Suprapubic skin (tissue), 4 donors: ENCODE measurements at regions not wholly inside any gene's neighbourhood (a gene's known extent, or its start where the extent isn't known, plus 50 kb on each side); places are given as distances from the start of the nearest gene placed in this dataset.

Experiments
- DNase-seq, 2 donors: peaks; one replicate each; pipeline ENCODE4 v3.0.0-alpha.2; 2019; ENCODE audit warnings: low spot score in 2 of 2
- H3K27ac ChIP-seq: fragments of 200-600 bp; sonication (generic); one replicate; pipeline ENCODE4 v1.5.1; 2019
- H3K27me3 ChIP-seq: fragments of 200-600 bp; sonication (generic); one replicate; pipeline ENCODE4 v1.5.1; 2019
- H3K36me3 ChIP-seq: fragments of 200-600 bp; sonication (generic); one replicate; pipeline ENCODE4 v1.5.1; 2019
- H3K4me1 ChIP-seq: fragments of 200-600 bp; sonication (generic); one replicate; pipeline ENCODE4 v1.5.1; 2019
- H3K4me3 ChIP-seq: fragments of 200-600 bp; sonication (generic); one replicate; pipeline ENCODE4 v1.5.1; 2019; ENCODE audit warnings: mild to moderate bottlenecking
- H3K9me3 ChIP-seq: fragments of 200-600 bp; sonication (generic); one replicate; pipeline ENCODE4 v1.5.1; 2019
- CTCF ChIP-seq, 2 donors: fragments of 200-600 bp in 1 of 2; fragments of 450-650 bp in 1 of 2; sonication (generic) in 1 of 2; IDR thresholded peaks; one replicate each; pipeline ENCODE4 v1.5.1; 2016 to 2019; ENCODE audit warnings: antibody characterized with exemption in 2 of 2, mild to moderate bottlenecking in 1 of 2, moderate library complexity in 1 of 2
- EP300 ChIP-seq: sonication (generic); formaldehyde crosslinking; IDR thresholded peaks from one replicate; pipeline ENCODE4 v1.6.1; 2017; ENCODE audit warnings: antibody characterized with exemption
- POLR2A ChIP-seq, 2 donors: fragments of 450-650 bp; IDR thresholded peaks; one replicate each; pipeline ENCODE4 v1.6.1; 2017; ENCODE audit warnings: antibody characterized with exemption in 2 of 2, mild to moderate bottlenecking in 2 of 2, moderate library complexity in 2 of 2
- POLR2AphosphoS5 ChIP-seq, 3 donors: sonication (generic); formaldehyde crosslinking; IDR thresholded peaks; one replicate each; pipeline ENCODE4 v1.6.1; 2017; ENCODE audit warnings: antibody characterized with exemption in 3 of 3
- WGBS: methylation state at CpG from one replicate; pipeline ENCODE4 v1.1.5; 2018; 5-methylcytosine and 5-hydroxymethylcytosine counted together

- Histone ChIP-seq H3K9me3 (no peaks in the 10 kb centered on the region), H3K4me1 (no peaks in the 10 kb centered on the region), H3K4me3 (no peak overlapping the region), H3K36me3 (no peaks in the 10 kb centered on the region), H3K27ac (no peak overlapping the region), H3K27me3 (no peaks in the 10 kb centered on the region)
- TF ChIP-seq POLR2A (IDR thresholded peaks at IDR 0.05) (no peak), CTCF (IDR thresholded peaks at IDR 0.05) (no peak), POLR2AphosphoS5 (IDR thresholded peaks at IDR 0.05) (no peak), EP300 (no peak)
- DNase-seq: no peak
- WGBS: 86% methylated on average over 1 of the region's 1 CpG
These were observed 192.7 kb downstream of the KIF20B start for GRCh38 chr10:89894051-89894450.

GRCh38 chr10:89900554-89900953 is 199.2 kb downstream of the KIF20B start:
- H3K9me3 ChIP-seq: no peaks in the 10 kb centered on the region
- H3K27me3 ChIP-seq: no peaks in the 10 kb centered on the region
- WGBS: 87% methylated on average over 1 of the region's 1 CpG
- DNase-seq: no peak
- H3K4me1 ChIP-seq: no peaks in the 10 kb centered on the region
- no peaks in the 10 kb centered on the region for H3K36me3 ChIP-seq
- H3K27ac ChIP-seq: no peak overlapping the region
- TF ChIP-seq EP300: no peak
- no peak overlapping the region for H3K4me3 ChIP-seq

- Histone ChIP-seq H3K4me3 (no peak overlapping the region), H3K9me3 (no peaks in the 10 kb centered on the region), H3K27ac (no peak overlapping the region), H3K36me3 (no peaks in the 10 kb centered on the region), H3K4me1 (no peaks in the 10 kb centered on the region), H3K27me3 (no peaks in the 10 kb centered on the region)
- DNase-seq: no peak
- TF ChIP-seq POLR2AphosphoS5 (IDR thresholded peaks at IDR 0.05) (no peak), EP300 (no peak), POLR2A (IDR thresholded peaks at IDR 0.05) (no peak), CTCF (IDR thresholded peaks at IDR 0.05) (no peak)
- 92% methylated on average over 1 of the region's 1 CpG for WGBS
These were observed 200.5 kb downstream of the KIF20B start for GRCh38 chr10:89901895-89902294.

- Histone ChIP-seq H3K27ac (no peak overlapping the region), H3K27me3 (no peaks in the 10 kb centered on the region), H3K4me1 (no peaks in the 10 kb centered on the region)
These were observed 203.4 kb downstream of the KIF20B start for GRCh38 chr10:89904755-89905154.

GRCh38 chr10:89909752-89910151 is 208.4 kb downstream of the KIF20B start:
- Histone ChIP-seq H3K9me3 (no peaks in the 10 kb centered on the region), H3K4me1 (no peaks in the 10 kb centered on the region), H3K36me3 (no peaks in the 10 kb centered on the region), H3K4me3 (no peak overlapping the region), H3K27ac (no peak overlapping the region), H3K27me3 (no peaks in the 10 kb centered on the region)
- DNase-seq: no peak
- WGBS: 45% methylated on average over 3 of the region's 3 CpGs
- no peak for TF ChIP-seq CTCF (IDR thresholded peaks at IDR 0.05)
- TF ChIP-seq POLR2AphosphoS5 (IDR thresholded peaks at IDR 0.05): no peak
- TF ChIP-seq EP300: no peak
- TF ChIP-seq POLR2A (IDR thresholded peaks at IDR 0.05): no peak

More at GRCh38 chr10:89904755-89905154, 203.4 kb downstream of the KIF20B start:
- TF ChIP-seq POLR2AphosphoS5 (IDR thresholded peaks at IDR 0.05) (no peak), POLR2A (IDR thresholded peaks at IDR 0.05) (no peak), CTCF (IDR thresholded peaks at IDR 0.05) (no peak), EP300 (no peak)
- Histone ChIP-seq H3K4me3 (no peak overlapping the region), H3K9me3 (no peaks in the 10 kb centered on the region), H3K36me3 (no peaks in the 10 kb centered on the region)
- WGBS: 94% methylated on average over 4 of the region's 4 CpGs
- DNase-seq: no peak

- Histone ChIP-seq H3K36me3 (no peaks in the 10 kb centered on the region), H3K4me1 (no peaks in the 10 kb centered on the region), H3K4me3 (no peak overlapping the region), H3K27ac (no peak overlapping the region), H3K27me3 (no peaks in the 10 kb centered on the region), H3K9me3 (no peaks in the 10 kb centered on the region)
- TF ChIP-seq CTCF (IDR thresholded peaks at IDR 0.05) (no peak), POLR2A (IDR thresholded peaks at IDR 0.05) (no peak), POLR2AphosphoS5 (IDR thresholded peaks at IDR 0.05) (no peak), EP300 (no peak)
- DNase-seq: no peak
- 77% methylated on average over 2 of the region's 2 CpGs for WGBS
These were observed 213.6 kb downstream of the KIF20B start for GRCh38 chr10:89915021-89915420.
